K562 (cell line): ENCODE measurements at regions not wholly inside any gene's neighbourhood (a gene's known extent, or its start where the extent isn't known, plus 50 kb on each side); places are given as distances from the start of the nearest gene placed in this dataset.
"Not testable (repeated sequence)": the region's sequence is repeated elsewhere in the genome, so short reads cannot be mapped to it uniquely, and the experiment has no call there.

ENCODE experiments used
- ESRRA ChIP-seq: fragments of 450-650 bp; IDR thresholded peaks from 2 replicates; pipeline ENCODE4 v1.6.1; 2014; ENCODE audit warnings: low read depth, mild to moderate bottlenecking, moderate library complexity, borderline replicate concordance
- POLR2A ChIP-seq: fragments of 450-650 bp; conservative IDR thresholded peaks from 2 replicates; pipeline ENCODE4 v1.6.1; 2016
- TF ChIP-seq, protein P1 (sequence below): sonication (generic); formaldehyde crosslinking; IDR thresholded peaks from 2 replicates; pipeline ENCODE4 v1.9.0; 2022; ENCODE audit warnings: mild to moderate bottlenecking, missing genetic modification reagents

DNA sequence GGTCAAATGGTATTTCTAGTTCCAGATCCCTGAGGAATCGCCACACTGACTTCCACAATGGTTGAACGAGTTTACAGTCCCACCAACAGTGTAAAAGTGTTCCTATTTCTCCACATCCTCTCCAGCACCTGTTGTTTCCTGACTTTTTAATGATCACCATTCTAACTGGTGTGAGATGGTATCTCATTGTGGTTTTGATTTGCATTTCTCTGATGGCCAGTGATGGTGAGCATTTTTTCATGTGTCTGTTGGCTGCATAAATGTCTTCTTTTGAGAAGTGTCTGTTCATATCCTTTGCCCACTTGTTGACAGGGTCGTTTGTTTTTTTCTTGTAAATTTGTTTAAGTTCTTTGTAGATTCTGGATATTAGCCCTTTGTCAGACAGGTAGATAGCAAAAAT lies 269.9 kb upstream of the NREP start:
- not testable (repeated sequence) for TF ChIP-seq ESRRA, POLR2A
- TF ChIP-seq, protein P1, sequence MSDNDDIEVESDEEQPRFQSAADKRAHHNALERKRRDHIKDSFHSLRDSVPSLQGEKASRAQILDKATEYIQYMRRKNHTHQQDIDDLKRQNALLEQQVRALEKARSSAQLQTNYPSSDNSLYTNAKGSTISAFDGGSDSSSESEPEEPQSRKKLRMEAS (CRISPR knock-in tag): not testable (repeated sequence)
